Colonic mucosa (tissue), 4 donors: ENCODE measurements at regions not wholly inside any gene's neighbourhood (a gene's known extent, or its start where the extent isn't known, plus 50 kb on each side); places are given as distances from the start of the nearest gene placed in this dataset.

Experiments used
- DNase-seq: peaks from one replicate; pipeline ENCODE4 v3.0.0-alpha.2; 2020
- H3K27ac ChIP-seq: fragments of 200-600 bp; one replicate; pipeline ENCODE4 v1.8.0; 2021
- H3K27me3 ChIP-seq: fragments of 200-600 bp; one replicate; pipeline ENCODE4 v1.8.0; 2021
- H3K36me3 ChIP-seq: fragments of 200-600 bp; one replicate; pipeline ENCODE4 v1.8.0; 2021
- H3K4me1 ChIP-seq: fragments of 200-600 bp; one replicate; pipeline ENCODE4 v1.8.0; 2021; ENCODE audit warnings: mild to moderate bottlenecking
- H3K4me3 ChIP-seq: fragments of 200-600 bp; one replicate; pipeline ENCODE4 v1.8.0; 2021
- H3K9ac ChIP-seq, 2 donors: one replicate each; pipeline ENCODE4 v1.7.0; 2013; ENCODE audit warnings: control low read depth in 2 of 2, low read depth in 2 of 2, low read length in 2 of 2
- H3K9me3 ChIP-seq: fragments of 200-600 bp; one replicate; pipeline ENCODE4 v1.8.0; 2021
- CTCF ChIP-seq: fragments of 200-600 bp; IDR thresholded peaks from one replicate; pipeline ENCODE4 v1.8.0; 2022; ENCODE audit warnings: antibody characterized with exemption, mild to moderate bottlenecking
- intact Hi-C: fragments of 100-400 bp; cut with DNase I; formaldehyde crosslinking; loops from one replicate; pipeline ENCODE4 v1.14.1; 2022
- donor health status: healthy.
- donor health status: DM: no; HTN: no; CAD: no.
- donor health status: DM: no; HTN: no; CAD: no.

GRCh38 chr5:171588046-171588445, 168.6 kb downstream of the FGF18 start:
- intact Hi-C loops = no loop called here
- no peaks in the 10 kb centered on the region for H3K36me3 ChIP-seq
- H3K9me3 ChIP-seq = no peaks in the 10 kb centered on the region
- no peak overlapping the region for H3K27ac ChIP-seq
- H3K4me3 ChIP-seq = no peak overlapping the region
- H3K4me1 ChIP-seq = no peaks in the 10 kb centered on the region
- no peak for TF ChIP-seq CTCF
- peak; percentile 0 for DNase-seq
- no peak overlapping the region for H3K9ac ChIP-seq
- H3K27me3 ChIP-seq = no peaks in the 10 kb centered on the region

- no peak for TF ChIP-seq CTCF
- no peaks in the 10 kb centered on the region for H3K9me3 ChIP-seq
- intact Hi-C loops = no loop called here
- peak; percentile 4 for DNase-seq
- H3K27me3 ChIP-seq = no peaks in the 10 kb centered on the region
- no peaks in the 10 kb centered on the region for H3K4me1 ChIP-seq
- no peak overlapping the region for H3K4me3 ChIP-seq
- no peaks in the 10 kb centered on the region for H3K36me3 ChIP-seq
- no peak overlapping the region for H3K9ac ChIP-seq
- no peak overlapping the region for H3K27ac ChIP-seq
Observed at GRCh38 chr5:171588790-171589189, 169.3 kb downstream of the FGF18 start.

- H3K9ac ChIP-seq = no peak overlapping the region
- TF ChIP-seq CTCF = no peak
- H3K27ac ChIP-seq = no peak overlapping the region
- H3K36me3 ChIP-seq = no peaks in the 10 kb centered on the region
- no peaks in the 10 kb centered on the region for H3K9me3 ChIP-seq
- H3K4me1 ChIP-seq = no peaks in the 10 kb centered on the region
- peak; percentile 3 for DNase-seq
- no peaks in the 10 kb centered on the region for H3K27me3 ChIP-seq
- no peak overlapping the region for H3K4me3 ChIP-seq
- intact Hi-C loops = no loop called here
Observed at GRCh38 chr5:171589461-171589860, 170.0 kb downstream of the FGF18 start.

- no peak for TF ChIP-seq CTCF
- no peaks in the 10 kb centered on the region for H3K27me3 ChIP-seq
- H3K4me1 ChIP-seq = no peaks in the 10 kb centered on the region
- H3K4me3 ChIP-seq = no peak overlapping the region
- no peak for DNase-seq
- H3K27ac ChIP-seq = no peak overlapping the region
- no peaks in the 10 kb centered on the region for H3K9me3 ChIP-seq
- intact Hi-C loops = no loop called here
- no peaks in the 10 kb centered on the region for H3K36me3 ChIP-seq
- no peak overlapping the region for H3K9ac ChIP-seq
Observed at GRCh38 chr5:171592076-171592475, 172.6 kb downstream of the FGF18 start.

GRCh38 chr5:171592736-171593135, 173.3 kb downstream of the FGF18 start:
- H3K27ac ChIP-seq = no peak overlapping the region
- no peaks in the 10 kb centered on the region for H3K9me3 ChIP-seq
- DNase-seq = no peak
- no peaks in the 10 kb centered on the region for H3K4me1 ChIP-seq
- no peaks in the 10 kb centered on the region for H3K27me3 ChIP-seq
- intact Hi-C loops = no loop called here
- H3K4me3 ChIP-seq = no peak overlapping the region
- no peak for TF ChIP-seq CTCF
- no peak overlapping the region for H3K9ac ChIP-seq
- no peaks in the 10 kb centered on the region for H3K36me3 ChIP-seq

GRCh38 chr5:171593401-171593800, 174.0 kb downstream of the FGF18 start:
- no peaks in the 10 kb centered on the region for H3K9me3 ChIP-seq

More at GRCh38 chr5:171593401-171593800, 174.0 kb downstream of the FGF18 start:
- Histone ChIP-seq H3K4me1 (no peaks in the 10 kb centered on the region), H3K36me3 (no peaks in the 10 kb centered on the region), H3K27me3 (no peaks in the 10 kb centered on the region), H3K27ac (no peak overlapping the region), H3K4me3 (no peak overlapping the region), H3K9ac (no peak overlapping the region)
- DNase-seq = no peak
- no peak for TF ChIP-seq CTCF
- intact Hi-C loops = no loop called here
